ENCODE measurements at regions not wholly inside any gene's neighbourhood (a gene's known extent, or its start where the extent isn't known, plus 50 kb on each side); places are given as distances from the start of the nearest gene placed in this dataset.

GRCh38 chr5:105684799-105685198 lies 1985.9 kb downstream of the EFNA5 start:
- TF ChIP-seq CTCF (IDR thresholded peaks at IDR 0.05 in 4 of 5, conservative IDR thresholded peaks at IDR 0.05 in 1 of 5): no peak
- TF ChIP-seq POLR2A (IDR thresholded peaks at IDR 0.05): no peak
